NB4 (cell line): ENCODE measurements at regions not wholly inside any gene's neighbourhood (a gene's known extent, or its start where the extent isn't known, plus 50 kb on each side); places are given as distances from the start of the nearest gene placed in this dataset.

Experiments used
- MYC ChIP-seq: IDR thresholded peaks from 2 replicates; pipeline ENCODE4 v1.6.1; 2011; ENCODE audit warnings: low read depth, low read length
- POLR2A ChIP-seq: IDR thresholded peaks from 2 replicates; pipeline ENCODE4 v1.6.1; 2011; ENCODE audit warnings: mild to moderate bottlenecking; ENCODE audit not compliant: insufficient read length; ENCODE audit errors: extremely low read depth
- TF ChIP-seq, protein P1 (sequence below): IDR thresholded peaks from one replicate; pipeline ENCODE4 v1.5.1; 2012; ENCODE audit warnings: low read depth, low read length
- TF ChIP-seq, protein P2 (sequence below): IDR thresholded peaks from 2 replicates; pipeline ENCODE4 v1.6.1; 2011; ENCODE audit warnings: low read depth, low read length

DNA sequence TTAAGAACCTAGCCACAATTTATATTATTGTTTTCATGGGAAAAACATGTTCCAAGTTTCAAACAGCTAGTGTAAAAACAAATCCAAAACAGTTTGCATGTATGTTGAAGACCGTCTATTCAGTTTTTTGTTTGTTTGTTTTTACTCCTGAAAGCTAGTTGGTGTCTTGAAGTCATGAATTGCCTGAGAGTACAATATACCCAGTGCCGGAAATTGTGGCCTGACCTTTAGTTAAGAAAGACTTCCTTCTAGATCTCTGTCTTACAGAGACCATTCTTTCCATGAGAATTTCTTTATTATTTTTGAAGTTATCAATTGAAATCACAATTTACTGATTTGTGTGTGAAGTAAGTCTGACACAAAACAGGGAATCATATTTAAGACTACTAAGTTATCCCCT is 474.8 kb downstream of the KCNJ2 start:
- TF ChIP-seq, protein P1, sequence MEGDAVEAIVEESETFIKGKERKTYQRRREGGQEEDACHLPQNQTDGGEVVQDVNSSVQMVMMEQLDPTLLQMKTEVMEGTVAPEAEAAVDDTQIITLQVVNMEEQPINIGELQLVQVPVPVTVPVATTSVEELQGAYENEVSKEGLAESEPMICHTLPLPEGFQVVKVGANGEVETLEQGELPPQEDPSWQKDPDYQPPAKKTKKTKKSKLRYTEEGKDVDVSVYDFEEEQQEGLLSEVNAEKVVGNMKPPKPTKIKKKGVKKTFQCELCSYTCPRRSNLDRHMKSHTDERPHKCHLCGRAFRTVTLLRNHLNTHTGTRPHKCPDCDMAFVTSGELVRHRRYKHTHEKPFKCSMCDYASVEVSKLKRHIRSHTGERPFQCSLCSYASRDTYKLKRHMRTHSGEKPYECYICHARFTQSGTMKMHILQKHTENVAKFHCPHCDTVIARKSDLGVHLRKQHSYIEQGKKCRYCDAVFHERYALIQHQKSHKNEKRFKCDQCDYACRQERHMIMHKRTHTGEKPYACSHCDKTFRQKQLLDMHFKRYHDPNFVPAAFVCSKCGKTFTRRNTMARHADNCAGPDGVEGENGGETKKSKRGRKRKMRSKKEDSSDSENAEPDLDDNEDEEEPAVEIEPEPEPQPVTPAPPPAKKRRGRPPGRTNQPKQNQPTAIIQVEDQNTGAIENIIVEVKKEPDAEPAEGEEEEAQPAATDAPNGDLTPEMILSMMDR: no peak
- TF ChIP-seq, protein P2, sequence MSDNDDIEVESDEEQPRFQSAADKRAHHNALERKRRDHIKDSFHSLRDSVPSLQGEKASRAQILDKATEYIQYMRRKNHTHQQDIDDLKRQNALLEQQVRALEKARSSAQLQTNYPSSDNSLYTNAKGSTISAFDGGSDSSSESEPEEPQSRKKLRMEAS: no peak
- TF ChIP-seq POLR2A (no peak), MYC (no peak)
